ENCODE measurements at regions not wholly inside any gene's neighbourhood (a gene's known extent, or its start where the extent isn't known, plus 50 kb on each side); places are given as distances from the start of the nearest gene placed in this dataset.

GRCh38 chr3:164095279-164095678 lies 983.0 kb downstream of the SI start:
- no peak overlapping the region for H2BK15ac ChIP-seq (ENCODE audit: low read depth, poor library complexity, severe bottlenecking)
- no peaks in the 10 kb centered on the region for H3K27me3 ChIP-seq (ENCODE audit: control insufficient read depth in 1 of 2, insufficient read depth in 1 of 2, low read length in 2 of 2)
- no peak overlapping the region for H2AK5ac ChIP-seq (ENCODE audit: low read length, severe bottlenecking)
- no peak for DNase-seq
- no peaks in the 10 kb centered on the region for H3K4me1 ChIP-seq (ENCODE audit: control insufficient read depth, insufficient read depth, low read depth, low read length)
- no peak overlapping the region for H2AFZ ChIP-seq (ENCODE audit: low read depth, low read length)
- H3K9ac ChIP-seq (ENCODE audit: low read length) = no peak overlapping the region
- H2BK120ac ChIP-seq (ENCODE audit: low read depth, low read length) = no peak overlapping the region
- no peak overlapping the region for H4K91ac ChIP-seq (ENCODE audit: low read length)
- no peak overlapping the region for H3K4ac ChIP-seq (ENCODE audit: low read depth in 1 of 2, low read length in 2 of 2)
- H3K9me3 ChIP-seq (ENCODE audit: control insufficient read depth, low read length) = peaks cover 3% of the 10 kb centered on the region
- no peak overlapping the region for H3K4me2 ChIP-seq (ENCODE audit: low read length, poor library complexity, severe bottlenecking)
- H3K27ac ChIP-seq (ENCODE audit: low read length, poor library complexity, severe bottlenecking) = no peak overlapping the region
- H3K4me3 ChIP-seq (ENCODE audit: insufficient read depth in 1 of 2, low read depth in 1 of 2, low read length in 2 of 2) = no peak overlapping the region
- no peak overlapping the region for H2BK12ac ChIP-seq (ENCODE audit: low read length in 2 of 2)
- H4K8ac ChIP-seq (ENCODE audit: low read length) = peak overlapping the region; percentile 15
- H3K14ac ChIP-seq (ENCODE audit: low read length in 2 of 2) = no peak overlapping the region
- H3K36me3 ChIP-seq (ENCODE audit: control insufficient read depth in 1 of 2, insufficient read depth in 2 of 2, low read depth in 1 of 2, low read length in 2 of 2) = no peaks in the 10 kb centered on the region
- no peak overlapping the region for H3K23ac ChIP-seq (ENCODE audit: low read length in 2 of 2)
- no peak overlapping the region for H2BK5ac ChIP-seq (ENCODE audit: low read depth, low read length, poor library complexity, severe bottlenecking)
- H3K18ac ChIP-seq (ENCODE audit: low read depth in 1 of 2, low read length in 2 of 2) = no peak overlapping the region
- 42% methylated on average over 3 of the region's 3 CpGs for whole genome bisulfite sequencing
- H3K79me1 ChIP-seq (replicated peaks; ENCODE audit: low read length, poor library complexity, severe bottlenecking) = no peaks in the 10 kb centered on the region

- no CpG with 5 or more reads among the region's 1 CpG for WGBS
- H2AK5ac ChIP-seq (ENCODE audit: low read length, severe bottlenecking) = no peak overlapping the region
- H3K4ac ChIP-seq (ENCODE audit: low read depth in 1 of 2, low read length in 2 of 2) = no peak overlapping the region
- no peaks in the 10 kb centered on the region for H3K79me1 ChIP-seq (replicated peaks; ENCODE audit: low read length, poor library complexity, severe bottlenecking)
- no peak overlapping the region for H2BK15ac ChIP-seq (ENCODE audit: low read depth, poor library complexity, severe bottlenecking)
- no peaks in the 10 kb centered on the region for H3K36me3 ChIP-seq (ENCODE audit: control insufficient read depth in 1 of 2, insufficient read depth in 2 of 2, low read depth in 1 of 2, low read length in 2 of 2)
- H2BK5ac ChIP-seq (ENCODE audit: low read depth, low read length, poor library complexity, severe bottlenecking) = no peak overlapping the region
- H3K27ac ChIP-seq (ENCODE audit: low read length, poor library complexity, severe bottlenecking) = no peak overlapping the region
- no peak for DNase-seq
- H3K4me3 ChIP-seq (ENCODE audit: insufficient read depth in 1 of 2, low read depth in 1 of 2, low read length in 2 of 2) = no peak overlapping the region
- no peaks in the 10 kb centered on the region for H3K27me3 ChIP-seq (ENCODE audit: control insufficient read depth in 1 of 2, insufficient read depth in 1 of 2, low read length in 2 of 2)
- no peak overlapping the region for H3K4me2 ChIP-seq (ENCODE audit: low read length, poor library complexity, severe bottlenecking)
- H3K9me3 ChIP-seq (ENCODE audit: control insufficient read depth, low read length) = peaks cover 3% of the 10 kb centered on the region
- H3K14ac ChIP-seq (ENCODE audit: low read length in 2 of 2) = no peak overlapping the region
- no peak overlapping the region for H3K9ac ChIP-seq (ENCODE audit: low read length)
- no peak overlapping the region for H4K8ac ChIP-seq (ENCODE audit: low read length)
- H3K18ac ChIP-seq (ENCODE audit: low read depth in 1 of 2, low read length in 2 of 2) = no peak overlapping the region
- no peak overlapping the region for H2BK120ac ChIP-seq (ENCODE audit: low read depth, low read length)
- H2AFZ ChIP-seq (ENCODE audit: low read depth, low read length) = no peak overlapping the region
- H2BK12ac ChIP-seq (ENCODE audit: low read length in 2 of 2) = no peak overlapping the region
- H3K4me1 ChIP-seq (ENCODE audit: control insufficient read depth, insufficient read depth, low read depth, low read length) = no peaks in the 10 kb centered on the region
- H3K23ac ChIP-seq (ENCODE audit: low read length in 2 of 2) = no peak overlapping the region
- H4K91ac ChIP-seq (ENCODE audit: low read length) = no peak overlapping the region
These were observed 983.8 kb downstream of the SI start for GRCh38 chr3:164094546-164094945.

GRCh38 chr3:164080208-164080607 lies 998.1 kb downstream of the SI start:
- H3K23ac ChIP-seq (ENCODE audit: low read length in 2 of 2) = no peak overlapping the region
- peaks cover 7% of the 10 kb centered on the region for H3K9me3 ChIP-seq (ENCODE audit: control insufficient read depth, low read length)
- no peaks in the 10 kb centered on the region for H3K27me3 ChIP-seq (ENCODE audit: control insufficient read depth in 1 of 2, insufficient read depth in 1 of 2, low read length in 2 of 2)
- 95% methylated on average over 2 of the region's 2 CpGs for WGBS
- no peak overlapping the region for H2BK5ac ChIP-seq (ENCODE audit: low read depth, low read length, poor library complexity, severe bottlenecking)
- H3K79me1 ChIP-seq (replicated peaks; ENCODE audit: low read length, poor library complexity, severe bottlenecking) = no peaks in the 10 kb centered on the region
- no peak overlapping the region for H3K27ac ChIP-seq (ENCODE audit: low read length, poor library complexity, severe bottlenecking)
- no peak overlapping the region for H3K18ac ChIP-seq (ENCODE audit: low read depth in 1 of 2, low read length in 2 of 2)
- DNase-seq = no peak
- H3K4me1 ChIP-seq (ENCODE audit: control insufficient read depth, insufficient read depth, low read depth, low read length) = no peaks in the 10 kb centered on the region
- H2AK5ac ChIP-seq (ENCODE audit: low read length, severe bottlenecking) = no peak overlapping the region
- H3K9ac ChIP-seq (ENCODE audit: low read length) = no peak overlapping the region
- H2BK12ac ChIP-seq (ENCODE audit: low read length in 2 of 2) = no peak overlapping the region
- no peak overlapping the region for H3K4me3 ChIP-seq (ENCODE audit: insufficient read depth in 1 of 2, low read depth in 1 of 2, low read length in 2 of 2)
- H4K91ac ChIP-seq (ENCODE audit: low read length) = no peak overlapping the region
- no peak overlapping the region for H3K4me2 ChIP-seq (ENCODE audit: low read length, poor library complexity, severe bottlenecking)
- no peaks in the 10 kb centered on the region for H3K36me3 ChIP-seq (ENCODE audit: control insufficient read depth in 1 of 2, insufficient read depth in 2 of 2, low read depth in 1 of 2, low read length in 2 of 2)
- H4K8ac ChIP-seq (ENCODE audit: low read length) = no peak overlapping the region
- H2BK120ac ChIP-seq (ENCODE audit: low read depth, low read length) = no peak overlapping the region
- no peak overlapping the region for H2AFZ ChIP-seq (ENCODE audit: low read depth, low read length)
- H3K14ac ChIP-seq (ENCODE audit: low read length in 2 of 2) = no peak overlapping the region
- H2BK15ac ChIP-seq (ENCODE audit: low read depth, poor library complexity, severe bottlenecking) = no peak overlapping the region
- no peak overlapping the region for H3K4ac ChIP-seq (ENCODE audit: low read depth in 1 of 2, low read length in 2 of 2)

GRCh38 chr3:164064298-164064697 lies 1014.0 kb downstream of the SI start:
- no peak overlapping the region for H3K9ac ChIP-seq (ENCODE audit: low read length)
- H4K91ac ChIP-seq (ENCODE audit: low read length) = no peak overlapping the region
- H2AK5ac ChIP-seq (ENCODE audit: low read length, severe bottlenecking) = no peak overlapping the region
- no peak overlapping the region for H3K18ac ChIP-seq (ENCODE audit: low read depth in 1 of 2, low read length in 2 of 2)
- no peaks in the 10 kb centered on the region for H3K36me3 ChIP-seq (ENCODE audit: control insufficient read depth in 1 of 2, insufficient read depth in 2 of 2, low read depth in 1 of 2, low read length in 2 of 2)
- no peak overlapping the region for H3K4me2 ChIP-seq (ENCODE audit: low read length, poor library complexity, severe bottlenecking)
- DNase-seq = no peak
- WGBS = 75% methylated on average over 1 of the region's 1 CpG
- H3K27me3 ChIP-seq (ENCODE audit: control insufficient read depth in 1 of 2, insufficient read depth in 1 of 2, low read length in 2 of 2) = no peaks in the 10 kb centered on the region
- H3K4me1 ChIP-seq (ENCODE audit: control insufficient read depth, insufficient read depth, low read depth, low read length) = no peaks in the 10 kb centered on the region
- H3K9me3 ChIP-seq (ENCODE audit: control insufficient read depth, low read length) = peaks cover 6% of the 10 kb centered on the region
- H3K14ac ChIP-seq (ENCODE audit: low read length in 2 of 2) = no peak overlapping the region
- H3K4ac ChIP-seq (ENCODE audit: low read depth in 1 of 2, low read length in 2 of 2) = no peak overlapping the region
- H2BK12ac ChIP-seq (ENCODE audit: low read length in 2 of 2) = no peak overlapping the region
- no peak overlapping the region for H2BK15ac ChIP-seq (ENCODE audit: low read depth, poor library complexity, severe bottlenecking)
- no peak overlapping the region for H3K27ac ChIP-seq (ENCODE audit: low read length, poor library complexity, severe bottlenecking)
- no peak overlapping the region for H4K8ac ChIP-seq (ENCODE audit: low read length)
- no peak overlapping the region for H2BK120ac ChIP-seq (ENCODE audit: low read depth, low read length)
- H2AFZ ChIP-seq (ENCODE audit: low read depth, low read length) = no peak overlapping the region
- H3K4me3 ChIP-seq (ENCODE audit: insufficient read depth in 1 of 2, low read depth in 1 of 2, low read length in 2 of 2) = no peak overlapping the region
- no peak overlapping the region for H3K23ac ChIP-seq (ENCODE audit: low read length in 2 of 2)
- H3K79me1 ChIP-seq (replicated peaks; ENCODE audit: low read length, poor library complexity, severe bottlenecking) = no peaks in the 10 kb centered on the region
- no peak overlapping the region for H2BK5ac ChIP-seq (ENCODE audit: low read depth, low read length, poor library complexity, severe bottlenecking)

Data from mesenchymal stem cell (in vitro differentiated cells and primary cell).